OCI-LY3 (cell line): ENCODE measurements at regions not wholly inside any gene's neighbourhood (a gene's known extent, or its start where the extent isn't known, plus 50 kb on each side); places are given as distances from the start of the nearest gene placed in this dataset.

ENCODE experiments used
- CTCF ChIP-seq: fragments of 200-600, 300-600 bp; sonication (generic); IDR thresholded peaks from 2 replicates; pipeline ENCODE4 v1.5.1; 2014; ENCODE audit warnings: antibody characterized with exemption, low read length, low read depth
- EZH2phosphoT487 ChIP-seq: fragments of 200-600 bp; shearing (Covaris generic); IDR thresholded peaks from 2 replicates; pipeline ENCODE4 v1.6.1; 2018; ENCODE audit warnings: antibody characterized with exemption, mixed run types, low read depth

GRCh38 chrY:14444550-14444949 is 79.8 kb upstream of the NLGN4Y start:
- TF ChIP-seq CTCF: no peak
- TF ChIP-seq EZH2phosphoT487: no peak
